ENCODE measurements at regions not wholly inside any gene's neighbourhood (a gene's known extent, or its start where the extent isn't known, plus 50 kb on each side); places are given as distances from the start of the nearest gene placed in this dataset.

DNA sequence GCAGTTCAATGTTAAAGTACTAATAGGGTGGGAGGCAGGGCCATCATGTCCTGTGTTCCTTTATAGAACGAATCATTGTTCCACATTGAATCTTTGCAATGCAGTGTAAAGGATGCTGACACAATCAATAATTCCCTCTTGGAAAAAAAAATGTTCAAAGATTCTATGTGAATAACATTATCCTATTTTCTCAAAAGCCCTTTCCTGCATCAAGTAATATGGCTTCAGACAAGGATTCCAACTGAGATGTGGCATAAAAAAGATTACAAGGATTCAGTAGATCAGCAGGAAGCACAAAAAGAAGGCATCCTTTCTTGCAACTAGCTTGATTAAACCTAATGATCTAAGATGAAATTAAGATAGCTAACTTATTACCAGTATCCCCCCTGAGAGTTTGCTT, 454.0 kb upstream of the CADM2 start:
- TF ChIP-seq ESRRG (CRISPR knock-in tag; IDR thresholded peaks at IDR 0.05): no peak
- TF ChIP-seq, protein P1, sequence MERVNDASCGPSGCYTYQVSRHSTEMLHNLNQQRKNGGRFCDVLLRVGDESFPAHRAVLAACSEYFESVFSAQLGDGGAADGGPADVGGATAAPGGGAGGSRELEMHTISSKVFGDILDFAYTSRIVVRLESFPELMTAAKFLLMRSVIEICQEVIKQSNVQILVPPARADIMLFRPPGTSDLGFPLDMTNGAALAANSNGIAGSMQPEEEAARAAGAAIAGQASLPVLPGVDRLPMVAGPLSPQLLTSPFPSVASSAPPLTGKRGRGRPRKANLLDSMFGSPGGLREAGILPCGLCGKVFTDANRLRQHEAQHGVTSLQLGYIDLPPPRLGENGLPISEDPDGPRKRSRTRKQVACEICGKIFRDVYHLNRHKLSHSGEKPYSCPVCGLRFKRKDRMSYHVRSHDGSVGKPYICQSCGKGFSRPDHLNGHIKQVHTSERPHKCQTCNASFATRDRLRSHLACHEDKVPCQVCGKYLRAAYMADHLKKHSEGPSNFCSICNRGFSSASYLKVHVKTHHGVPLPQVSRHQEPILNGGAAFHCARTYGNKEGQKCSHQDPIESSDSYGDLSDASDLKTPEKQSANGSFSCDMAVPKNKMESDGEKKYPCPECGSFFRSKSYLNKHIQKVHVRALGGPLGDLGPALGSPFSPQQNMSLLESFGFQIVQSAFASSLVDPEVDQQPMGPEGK (CRISPR knock-in tag; IDR thresholded peaks at IDR 0.05; ENCODE audit: borderline replicate concordance): no peak
- TF ChIP-seq, protein P2, sequence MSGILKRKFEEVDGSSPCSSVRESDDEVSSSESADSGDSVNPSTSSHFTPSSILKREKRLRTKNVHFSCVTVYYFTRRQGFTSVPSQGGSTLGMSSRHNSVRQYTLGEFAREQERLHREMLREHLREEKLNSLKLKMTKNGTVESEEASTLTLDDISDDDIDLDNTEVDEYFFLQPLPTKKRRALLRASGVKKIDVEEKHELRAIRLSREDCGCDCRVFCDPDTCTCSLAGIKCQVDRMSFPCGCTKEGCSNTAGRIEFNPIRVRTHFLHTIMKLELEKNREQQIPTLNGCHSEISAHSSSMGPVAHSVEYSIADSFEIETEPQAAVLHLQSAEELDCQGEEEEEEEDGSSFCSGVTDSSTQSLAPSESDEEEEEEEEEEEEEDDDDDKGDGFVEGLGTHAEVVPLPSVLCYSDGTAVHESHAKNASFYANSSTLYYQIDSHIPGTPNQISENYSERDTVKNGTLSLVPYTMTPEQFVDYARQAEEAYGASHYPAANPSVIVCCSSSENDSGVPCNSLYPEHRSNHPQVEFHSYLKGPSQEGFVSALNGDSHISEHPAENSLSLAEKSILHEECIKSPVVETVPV (CRISPR knock-in tag; IDR thresholded peaks at IDR 0.05): no peak
- no peak for TF ChIP-seq ZFP30 (CRISPR knock-in tag; IDR thresholded peaks at IDR 0.05)
- TF ChIP-seq, protein P3, sequence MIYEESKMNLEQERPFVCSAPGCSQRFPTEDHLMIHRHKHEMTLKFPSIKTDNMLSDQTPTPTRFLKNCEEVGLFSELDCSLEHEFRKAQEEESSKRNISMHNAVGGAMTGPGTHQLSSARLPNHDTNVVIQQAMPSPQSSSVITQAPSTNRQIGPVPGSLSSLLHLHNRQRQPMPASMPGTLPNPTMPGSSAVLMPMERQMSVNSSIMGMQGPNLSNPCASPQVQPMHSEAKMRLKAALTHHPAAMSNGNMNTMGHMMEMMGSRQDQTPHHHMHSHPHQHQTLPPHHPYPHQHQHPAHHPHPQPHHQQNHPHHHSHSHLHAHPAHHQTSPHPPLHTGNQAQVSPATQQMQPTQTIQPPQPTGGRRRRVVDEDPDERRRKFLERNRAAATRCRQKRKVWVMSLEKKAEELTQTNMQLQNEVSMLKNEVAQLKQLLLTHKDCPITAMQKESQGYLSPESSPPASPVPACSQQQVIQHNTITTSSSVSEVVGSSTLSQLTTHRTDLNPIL (CRISPR knock-in tag; IDR thresholded peaks at IDR 0.05; ENCODE audit: low read depth): no peak
